ENCODE measurements at regions not wholly inside any gene's neighbourhood (a gene's known extent, or its start where the extent isn't known, plus 50 kb on each side); places are given as distances from the start of the nearest gene placed in this dataset.

DNA sequence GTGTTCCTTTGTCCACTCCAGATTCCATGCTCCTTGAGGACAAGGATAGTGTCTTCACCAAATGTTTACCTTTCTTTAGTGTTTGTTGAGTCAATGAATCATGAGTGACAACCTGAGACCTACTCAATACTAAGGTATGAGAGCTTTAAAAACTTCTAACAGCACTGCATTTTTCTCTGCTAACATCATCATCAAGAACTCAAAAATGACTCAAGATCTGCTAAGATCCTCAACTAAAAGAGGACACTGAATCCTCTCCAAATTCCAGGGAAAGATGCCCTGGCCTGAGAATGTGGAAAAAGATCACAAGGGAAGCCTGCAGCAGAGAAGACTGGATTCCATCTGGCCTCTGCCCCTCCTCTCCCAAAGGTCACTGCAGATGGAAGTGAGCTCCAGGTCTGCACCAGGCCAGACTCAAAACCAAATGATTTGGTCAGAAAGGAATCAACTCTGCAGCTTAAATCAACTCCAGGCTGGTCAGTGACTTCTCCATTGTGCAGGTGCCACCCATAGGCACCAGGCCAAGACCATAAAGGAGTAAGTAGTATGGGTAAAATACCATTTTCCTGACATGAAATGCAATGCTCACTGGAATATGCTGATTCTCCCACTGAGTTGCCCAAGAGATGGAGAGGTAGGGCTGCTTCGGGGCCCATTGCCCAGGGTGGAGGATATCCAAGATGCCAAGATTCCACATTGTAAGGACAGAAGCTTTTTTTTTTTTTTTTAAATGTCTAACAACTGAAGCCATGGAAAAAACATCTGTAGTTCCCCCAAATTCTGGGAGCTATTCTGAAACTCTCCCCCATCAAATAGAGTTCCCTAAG, 89.5 kb upstream of the DOCK9 start:
- intact Hi-C loops (cut with DNase I): no loop called here
- Histone ChIP-seq H3K4me1 (peaks cover 0 to 38% (median 13%) of the 10 kb centered on the region in 12 donors), H3K27ac (peak overlapping the region in 5 of 12 donors; percentile 26 to 78 (median 58)), H3K27me3 (peaks cover 0 to 30% (median 0%) of the 10 kb centered on the region in 9 donors), H3K9me3 (no peaks in the 10 kb centered on the region), H3K4me3 (no peak overlapping the region), H3K36me3 (no peaks in the 10 kb centered on the region)
- WGBS, 4 donors: 90 to 100% (median 98%) methylated on average over 1 of the region's 1 CpG
- TF ChIP-seq, protein P1, sequence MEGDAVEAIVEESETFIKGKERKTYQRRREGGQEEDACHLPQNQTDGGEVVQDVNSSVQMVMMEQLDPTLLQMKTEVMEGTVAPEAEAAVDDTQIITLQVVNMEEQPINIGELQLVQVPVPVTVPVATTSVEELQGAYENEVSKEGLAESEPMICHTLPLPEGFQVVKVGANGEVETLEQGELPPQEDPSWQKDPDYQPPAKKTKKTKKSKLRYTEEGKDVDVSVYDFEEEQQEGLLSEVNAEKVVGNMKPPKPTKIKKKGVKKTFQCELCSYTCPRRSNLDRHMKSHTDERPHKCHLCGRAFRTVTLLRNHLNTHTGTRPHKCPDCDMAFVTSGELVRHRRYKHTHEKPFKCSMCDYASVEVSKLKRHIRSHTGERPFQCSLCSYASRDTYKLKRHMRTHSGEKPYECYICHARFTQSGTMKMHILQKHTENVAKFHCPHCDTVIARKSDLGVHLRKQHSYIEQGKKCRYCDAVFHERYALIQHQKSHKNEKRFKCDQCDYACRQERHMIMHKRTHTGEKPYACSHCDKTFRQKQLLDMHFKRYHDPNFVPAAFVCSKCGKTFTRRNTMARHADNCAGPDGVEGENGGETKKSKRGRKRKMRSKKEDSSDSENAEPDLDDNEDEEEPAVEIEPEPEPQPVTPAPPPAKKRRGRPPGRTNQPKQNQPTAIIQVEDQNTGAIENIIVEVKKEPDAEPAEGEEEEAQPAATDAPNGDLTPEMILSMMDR (IDR thresholded peaks at IDR 0.05): no peak
- ATAC-seq: no peak
- DNase-seq: no peak

DNA sequence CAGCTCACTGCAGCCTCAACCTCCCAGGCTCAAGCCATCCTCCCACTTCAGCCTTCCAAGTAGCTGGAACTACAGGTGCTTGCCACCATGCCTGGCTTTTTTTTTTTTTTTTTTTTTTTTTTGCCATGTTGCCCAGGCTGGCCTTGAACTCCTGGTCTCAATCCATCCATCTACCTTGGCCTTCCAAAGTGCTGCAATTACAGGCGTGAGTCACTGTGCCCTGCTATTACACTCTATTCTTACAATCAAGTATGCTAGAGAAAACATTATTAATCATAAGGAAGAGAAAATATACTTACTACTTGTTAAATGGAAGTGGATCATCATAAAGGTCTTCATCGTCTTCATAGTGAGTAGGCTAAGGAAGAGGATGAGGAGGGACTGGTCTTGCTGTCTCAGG, 93.3 kb upstream of the DOCK9 start:
- Histone ChIP-seq H3K27me3 (peaks cover 0 to 16% (median 0%) of the 10 kb centered on the region in 9 donors), H3K36me3 (no peaks in the 10 kb centered on the region), H3K27ac (peak overlapping the region in 1 of 12 donors; percentile 78), H3K9me3 (peaks cover 0 to 12% (median 3%) of the 10 kb centered on the region in 12 donors), H3K4me1 (peaks cover 0 to 23% (median 5%) of the 10 kb centered on the region in 12 donors), H3K4me3 (no peak overlapping the region)
- ATAC-seq (no peak), DNase-seq (no peak)
- intact Hi-C loops (cut with DNase I): no loop called here
- TF ChIP-seq, protein P1 (IDR thresholded peaks at IDR 0.05): no peak
- TF ChIP-seq POLR2A (IDR thresholded peaks at IDR 0.05): no peak
- WGBS, 4 donors: 95 to 98% (median 98%) methylated on average over 2 of the region's 2 CpGs

DNA sequence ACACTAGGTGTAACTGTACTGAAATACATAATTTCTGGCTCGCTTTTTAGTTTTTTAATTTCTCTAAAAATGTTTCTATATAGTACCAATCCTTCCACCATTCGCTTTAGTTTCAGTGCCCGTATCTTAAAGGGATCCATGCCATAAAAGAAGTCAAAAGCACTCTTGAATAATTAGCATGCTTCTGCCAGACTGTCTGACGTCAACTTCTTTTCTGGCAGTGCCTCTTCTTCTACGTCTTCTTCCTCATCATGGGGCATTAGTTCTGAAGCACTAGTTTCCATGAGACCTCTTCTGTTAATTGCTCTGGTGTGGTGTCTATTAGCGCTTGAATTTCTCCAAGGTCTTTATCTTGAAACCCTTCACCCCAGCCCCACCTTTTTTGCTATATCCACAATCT, 93.8 kb upstream of the DOCK9 start:
- DNase-seq: no peak
- ATAC-seq: no peak
- TF ChIP-seq POLR2A (IDR thresholded peaks at IDR 0.05): no peak
- TF ChIP-seq, protein P1 (IDR thresholded peaks at IDR 0.05): no peak
- Histone ChIP-seq H3K4me1 (peaks cover 0 to 24% (median 4%) of the 10 kb centered on the region in 12 donors), H3K36me3 (no peaks in the 10 kb centered on the region), H3K4me3 (no peak overlapping the region), H3K27me3 (peaks cover 0 to 16% (median 0%) of the 10 kb centered on the region in 9 donors), H3K27ac (peak overlapping the region in 1 of 12 donors; percentile 78), H3K9me3 (peaks cover 0 to 12% (median 3%) of the 10 kb centered on the region in 12 donors)
- intact Hi-C loops (cut with DNase I): no loop called here
- 77 to 85% (median 82%) methylated on average over 6 of the region's 6 CpGs for WGBS, 4 donors

DNA sequence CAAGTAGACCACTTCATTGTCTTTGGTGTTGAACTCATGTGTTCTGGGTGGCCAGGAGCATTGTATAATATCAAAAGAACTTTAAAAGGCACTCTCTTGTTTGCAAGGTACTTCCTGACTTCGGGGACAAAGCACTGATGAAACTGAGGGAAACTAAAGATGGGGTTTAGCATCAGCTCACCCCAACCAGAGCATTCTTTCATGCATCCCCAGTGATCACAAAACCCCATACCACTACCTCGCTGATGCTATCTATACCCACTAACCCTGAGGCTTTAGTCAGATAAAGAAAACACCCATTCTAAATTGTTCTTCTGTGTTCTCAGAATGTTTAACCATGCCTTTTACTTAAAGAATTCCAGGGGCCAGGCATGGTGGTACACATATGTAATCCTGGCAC, 94.5 kb upstream of the DOCK9 start:
- Histone ChIP-seq H3K9me3 (peaks cover 0 to 12% (median 3%) of the 10 kb centered on the region in 12 donors), H3K36me3 (no peaks in the 10 kb centered on the region), H3K4me3 (no peak overlapping the region), H3K27ac (no peak overlapping the region), H3K4me1 (peaks cover 0 to 19% (median 0%) of the 10 kb centered on the region in 12 donors), H3K27me3 (peaks cover 0 to 16% (median 0%) of the 10 kb centered on the region in 9 donors)
- no peak for TF ChIP-seq POLR2A (IDR thresholded peaks at IDR 0.05)
- TF ChIP-seq, protein P1 (IDR thresholded peaks at IDR 0.05): no peak
- WGBS, 4 donors: 63 to 89% (median 71%) methylated on average over 2 of the region's 2 CpGs
- intact Hi-C loops (cut with DNase I): no loop called here
- ATAC-seq (no peak), DNase-seq (no peak)
